CD4-positive, CD25-positive, alpha-beta regulatory T cell (primary cell): ENCODE measurements at regions not wholly inside any gene's neighbourhood (a gene's known extent, or its start where the extent isn't known, plus 50 kb on each side); places are given as distances from the start of the nearest gene placed in this dataset.

Experiments used
- ATAC-seq, 2 donors: fragments of 150-1000 bp; cut with Tn5 transposase; one replicate each; pipeline ENCODE4 v1.10.0; 2021; ENCODE audit warnings: low read depth in 2 of 2, moderate number of reproducible peaks in 2 of 2, moderate library complexity in 1 of 2
- DNase-seq, 3 donors: peaks; one replicate each; pipeline versions ENCODE4 v3.0.0 to v3.0.0-alpha.2; 2012 to 2022; ENCODE audit warnings: mixed read lengths in 1 of 3
- H3K27ac ChIP-seq: one replicate; pipeline ENCODE4 v1.7.0; 2013; ENCODE audit warnings: mild to moderate bottlenecking, low read length; ENCODE audit not compliant: insufficient read depth, poor library complexity, severe bottlenecking
- H3K27me3 ChIP-seq: one replicate; pipeline ENCODE4 v1.7.0; 2013; ENCODE audit warnings: low read length; ENCODE audit not compliant: control insufficient read depth, insufficient read depth
- H3K36me3 ChIP-seq: one replicate; pipeline ENCODE4 v1.7.0; 2013; ENCODE audit warnings: mild to moderate bottlenecking, low read length, moderate library complexity; ENCODE audit not compliant: control insufficient read depth, insufficient read depth
- H3K4me1 ChIP-seq: 2 replicates; pipeline ENCODE4 v1.7.0; 2013; ENCODE audit warnings: mild to moderate bottlenecking, low read length; ENCODE audit not compliant: insufficient read depth, control insufficient read depth, poor library complexity, severe bottlenecking
- H3K4me3 ChIP-seq: one replicate; pipeline ENCODE4 v1.7.0; 2013; ENCODE audit warnings: low read depth, mild to moderate bottlenecking, low read length, moderate library complexity
- H3K9me3 ChIP-seq, 2 experiments: 1 replicate in 1 of 2; 2 replicates in 1 of 2; pipeline ENCODE4 v1.7.0; 2013; ENCODE audit warnings: low read length in 2 of 2, mild to moderate bottlenecking in 1 of 2, moderate library complexity in 1 of 2; ENCODE audit not compliant: control insufficient read depth in 2 of 2
- H3K27ac Mint-ChIP-seq, 3 donors: one replicate each; pipeline ENCODE4 v1.8.0; 2020 to 2022; ENCODE audit warnings: mild to moderate bottlenecking in 3 of 3, mixed read lengths in 3 of 3, moderate library complexity in 2 of 3
- H3K27me3 Mint-ChIP-seq: one replicate; pipeline ENCODE4 v1.8.0; 2022; ENCODE audit warnings: mild to moderate bottlenecking, mixed read lengths
- H3K36me3 Mint-ChIP-seq: one replicate; pipeline ENCODE4 v1.8.0; 2020; ENCODE audit warnings: mixed read lengths
- H3K4me1 Mint-ChIP-seq, 4 donors: one replicate each; pipeline ENCODE4 v1.8.0; 2020 to 2022; ENCODE audit warnings: mixed read lengths in 4 of 4, mild to moderate bottlenecking in 1 of 4
- H3K4me3 Mint-ChIP-seq, 4 donors: one replicate each; pipeline ENCODE4 v1.8.0; 2020 to 2022; ENCODE audit warnings: mild to moderate bottlenecking in 4 of 4, mixed read lengths in 4 of 4, moderate library complexity in 3 of 4
- H3K9me3 Mint-ChIP-seq, 7 donors: one replicate each; pipeline ENCODE4 v1.8.0; 2020 to 2022; ENCODE audit warnings: mixed read lengths in 7 of 7, mild to moderate bottlenecking in 3 of 7, moderate library complexity in 2 of 7

DNA sequence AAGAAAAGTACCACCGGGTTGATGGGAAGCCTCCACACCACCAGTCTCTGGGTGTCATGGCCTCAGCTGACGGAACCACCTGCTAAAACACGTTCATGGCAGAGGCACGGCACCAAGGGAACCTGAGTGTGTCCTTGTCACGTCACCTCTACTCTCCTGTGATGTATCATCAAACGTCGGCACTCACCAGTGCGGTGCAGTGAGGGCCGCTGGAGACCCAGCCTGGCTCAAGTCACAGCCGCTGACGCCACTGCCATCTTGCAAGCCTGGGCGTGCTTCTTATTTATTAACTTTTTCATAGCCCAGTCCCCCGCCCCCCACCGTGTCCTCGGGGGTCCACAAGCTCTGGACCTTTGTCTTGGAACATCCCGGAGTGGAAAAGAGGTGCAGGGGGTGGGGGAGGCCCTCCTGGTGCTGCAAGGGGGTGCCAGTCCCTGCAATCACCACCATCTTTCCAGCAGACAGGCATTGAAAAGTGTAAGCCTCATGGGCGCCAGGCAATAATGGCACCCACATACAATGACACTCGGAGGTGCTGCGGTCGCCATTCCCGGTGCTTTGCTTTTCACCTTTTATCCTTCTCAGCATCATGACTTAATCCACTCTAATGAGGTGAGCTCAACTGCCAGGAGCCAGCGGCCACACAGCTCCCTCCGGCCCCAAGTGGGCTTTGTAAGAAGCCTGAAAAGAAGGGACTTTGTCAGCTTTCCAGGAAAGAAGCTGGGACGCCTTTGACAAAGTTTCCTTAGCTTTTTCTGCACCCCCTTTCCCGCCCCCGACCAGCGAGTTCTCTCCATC lies 202.3 kb upstream of the IRX1 start:
- no peak overlapping the region for H3K27ac Mint-ChIP-seq
- ATAC-seq (no peak), DNase-seq (no peak)
- H3K4me1 Mint-ChIP-seq = no peaks in the 10 kb centered on the region
- Histone ChIP-seq H3K4me1 (no peaks in the 10 kb centered on the region), H3K27ac (no peak overlapping the region), H3K9me3 (peaks cover 2 to 9% of the 10 kb centered on the region in 2 experiments), H3K36me3 (no peaks in the 10 kb centered on the region), H3K27me3 (no peaks in the 10 kb centered on the region), H3K4me3 (no peak overlapping the region)
- H3K27me3 Mint-ChIP-seq = no peaks in the 10 kb centered on the region
- H3K9me3 Mint-ChIP-seq = peaks cover 0 to 15% (median 0%) of the 10 kb centered on the region in 7 donors
- H3K4me3 Mint-ChIP-seq = no peak overlapping the region
- H3K36me3 Mint-ChIP-seq = no peaks in the 10 kb centered on the region

DNA sequence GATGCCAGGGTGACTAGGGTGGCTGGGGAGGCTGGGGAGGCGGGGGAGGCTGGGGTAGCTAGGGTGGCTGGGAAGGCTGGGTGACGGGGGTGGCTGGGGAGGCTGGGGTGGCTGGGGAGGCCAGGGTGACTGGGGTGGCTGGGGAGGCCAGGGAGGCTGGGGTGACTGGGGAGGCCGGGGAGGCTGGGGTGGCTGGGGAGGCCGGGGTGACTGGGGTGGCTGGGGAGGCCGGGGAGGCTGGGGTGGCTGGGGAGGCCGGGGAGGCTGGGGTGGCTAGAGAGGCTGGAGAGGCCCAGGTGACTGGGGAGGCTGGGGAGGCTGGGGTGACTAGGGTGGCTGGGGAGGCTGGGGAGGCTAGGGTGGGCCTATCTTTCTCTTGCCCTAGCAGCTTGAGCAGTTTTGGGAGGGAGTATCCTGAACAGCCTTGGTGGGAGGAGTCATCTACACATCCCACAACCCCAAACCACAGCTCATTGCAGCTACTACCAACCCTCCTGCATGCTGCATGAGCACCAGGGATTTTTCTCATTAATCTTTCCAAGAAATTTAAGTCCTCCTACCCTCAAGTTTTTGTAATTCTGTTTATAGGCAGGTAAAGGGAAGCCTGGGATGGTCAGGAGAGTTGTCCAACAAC lies 203.2 kb upstream of the IRX1 start:
- DNase-seq (no peak), ATAC-seq (no peak)
- Mint-ChIP-seq H3K27ac (no peak overlapping the region), H3K9me3 (peaks cover 0 to 15% (median 0%) of the 10 kb centered on the region in 7 donors), H3K4me1 (no peaks in the 10 kb centered on the region), H3K36me3 (no peaks in the 10 kb centered on the region), H3K4me3 (no peak overlapping the region), H3K27me3 (no peaks in the 10 kb centered on the region)
- Histone ChIP-seq H3K27ac (no peak overlapping the region), H3K27me3 (no peaks in the 10 kb centered on the region), H3K36me3 (no peaks in the 10 kb centered on the region), H3K9me3 (peaks cover 2 to 9% of the 10 kb centered on the region in 2 experiments), H3K4me1 (no peaks in the 10 kb centered on the region), H3K4me3 (no peak overlapping the region)

DNA sequence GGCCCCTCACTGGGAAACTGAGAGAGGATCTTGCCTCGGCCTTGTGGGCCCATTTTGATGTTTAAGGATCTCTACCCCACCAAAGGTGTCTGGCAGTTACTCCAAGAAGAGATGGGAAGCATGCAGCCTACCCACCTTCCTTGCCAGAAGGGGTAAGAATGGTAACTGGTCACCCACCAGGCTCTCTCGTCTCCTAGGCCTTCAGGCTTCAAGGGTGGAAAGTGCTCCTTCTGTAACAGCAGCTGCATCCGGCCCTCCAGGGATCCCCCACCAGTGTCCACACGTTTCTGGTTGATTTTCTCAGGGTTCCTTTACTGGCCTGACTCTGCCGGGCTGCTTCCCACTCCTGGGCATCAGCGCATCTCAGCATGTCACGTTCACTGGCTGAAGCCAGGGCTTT lies 204.4 kb upstream of the IRX1 start:
- H3K4me3 ChIP-seq = no peak overlapping the region
- no peak overlapping the region for H3K27ac Mint-ChIP-seq
- no peaks in the 10 kb centered on the region for H3K4me1 ChIP-seq
- H3K4me1 Mint-ChIP-seq = no peaks in the 10 kb centered on the region
- H3K27ac ChIP-seq = no peak overlapping the region
- DNase-seq (no peak), ATAC-seq (no peak)
- H3K9me3 Mint-ChIP-seq = peaks cover 0 to 15% (median 0%) of the 10 kb centered on the region in 7 donors
- H3K27me3 ChIP-seq = no peaks in the 10 kb centered on the region
- H3K36me3 Mint-ChIP-seq = no peaks in the 10 kb centered on the region
- no peaks in the 10 kb centered on the region for H3K27me3 Mint-ChIP-seq
- H3K4me3 Mint-ChIP-seq = no peak overlapping the region
- H3K9me3 ChIP-seq = peaks cover 2 to 9% of the 10 kb centered on the region in 2 experiments
- no peaks in the 10 kb centered on the region for H3K36me3 ChIP-seq

DNA sequence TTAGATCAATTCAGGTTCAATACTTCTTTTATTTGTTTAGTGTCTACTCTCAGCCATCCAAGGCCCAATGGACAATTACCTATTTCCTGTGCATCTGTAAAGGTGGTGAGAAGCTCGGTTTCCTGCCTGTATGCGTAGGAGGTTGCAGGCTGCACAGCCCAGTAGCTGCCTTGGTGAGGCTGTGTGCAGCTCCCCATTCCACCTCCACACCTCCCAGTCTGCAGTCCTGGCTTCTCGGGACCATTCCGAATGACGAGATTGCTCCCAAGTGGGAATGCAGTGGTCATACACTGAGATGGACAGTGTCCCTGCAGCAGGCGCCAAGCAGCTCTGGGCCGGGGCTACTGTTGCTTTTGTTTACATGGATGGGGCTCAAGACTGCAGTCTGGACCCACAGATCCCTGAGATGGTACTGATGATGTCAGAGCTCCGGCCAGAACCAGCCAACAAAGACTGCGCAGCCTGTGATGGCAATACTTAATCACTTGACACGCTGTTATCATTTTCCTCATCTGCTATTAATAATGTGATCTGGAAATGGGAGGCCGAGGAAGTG lies 206.1 kb upstream of the IRX1 start:
- Histone ChIP-seq H3K27ac (no peak overlapping the region), H3K4me3 (no peak overlapping the region), H3K27me3 (no peaks in the 10 kb centered on the region), H3K4me1 (no peaks in the 10 kb centered on the region), H3K36me3 (no peaks in the 10 kb centered on the region), H3K9me3 (peaks cover 2 to 9% of the 10 kb centered on the region in 2 experiments)
- Mint-ChIP-seq H3K36me3 (no peaks in the 10 kb centered on the region), H3K4me1 (no peaks in the 10 kb centered on the region), H3K4me3 (no peak overlapping the region), H3K27me3 (no peaks in the 10 kb centered on the region), H3K27ac (no peak overlapping the region), H3K9me3 (peaks cover 0 to 18% (median 0%) of the 10 kb centered on the region in 7 donors)
- DNase-seq = no peak
- no peak for ATAC-seq

DNA sequence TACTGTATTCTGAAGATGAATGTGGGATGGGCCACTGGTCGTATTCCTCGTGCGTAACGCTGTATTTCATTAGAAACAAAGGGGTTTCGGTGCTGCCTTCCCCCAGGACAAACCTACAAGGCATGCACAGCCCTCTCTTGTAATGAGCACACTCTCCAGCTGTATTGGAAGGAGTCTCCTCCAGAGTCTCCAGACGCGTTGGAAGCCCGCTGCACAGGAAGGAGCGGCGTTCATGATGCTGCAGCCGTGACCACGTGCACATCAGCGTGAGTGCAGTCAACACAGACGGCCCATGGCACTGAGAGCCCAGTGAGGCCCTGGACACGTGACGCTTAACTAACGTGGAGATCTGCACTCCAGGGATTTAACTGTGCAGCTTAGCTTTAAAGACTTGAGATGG lies 209.0 kb upstream of the IRX1 start:
- no peaks in the 10 kb centered on the region for H3K4me1 ChIP-seq
- H3K36me3 Mint-ChIP-seq = no peaks in the 10 kb centered on the region
- no peak overlapping the region for H3K27ac Mint-ChIP-seq
- ATAC-seq (no peak), DNase-seq (no peak)
- H3K9me3 Mint-ChIP-seq = peaks cover 0 to 13% (median 5%) of the 10 kb centered on the region in 7 donors
- no peak overlapping the region for H3K4me3 ChIP-seq
- H3K36me3 ChIP-seq = no peaks in the 10 kb centered on the region
- peaks cover 0 to 9% of the 10 kb centered on the region in 2 experiments for H3K9me3 ChIP-seq
- no peaks in the 10 kb centered on the region for H3K27me3 ChIP-seq
- no peak overlapping the region for H3K4me3 Mint-ChIP-seq
- no peaks in the 10 kb centered on the region for H3K27me3 Mint-ChIP-seq
- H3K4me1 Mint-ChIP-seq = no peaks in the 10 kb centered on the region
- no peak overlapping the region for H3K27ac ChIP-seq

- H3K9me3 Mint-ChIP-seq = peaks cover 0 to 12% (median 5%) of the 10 kb centered on the region in 7 donors
- Histone ChIP-seq H3K9me3 (peaks cover 0 to 4% of the 10 kb centered on the region in 2 experiments), H3K4me1 (no peaks in the 10 kb centered on the region), H3K27me3 (no peaks in the 10 kb centered on the region), H3K27ac (no peak overlapping the region), H3K36me3 (no peaks in the 10 kb centered on the region), H3K4me3 (no peak overlapping the region)
- no peak for ATAC-seq
- no peaks in the 10 kb centered on the region for H3K36me3 Mint-ChIP-seq
- peak overlapping the region in 1 of 3 donors; percentile 67 for H3K27ac Mint-ChIP-seq
- no peaks in the 10 kb centered on the region for H3K4me1 Mint-ChIP-seq
- H3K27me3 Mint-ChIP-seq = no peaks in the 10 kb centered on the region
- DNase-seq = no peak
- no peak overlapping the region for H3K4me3 Mint-ChIP-seq
Measured at GRCh38 chr5:3385991-3386519, 209.6 kb upstream of the IRX1 start.

DNA sequence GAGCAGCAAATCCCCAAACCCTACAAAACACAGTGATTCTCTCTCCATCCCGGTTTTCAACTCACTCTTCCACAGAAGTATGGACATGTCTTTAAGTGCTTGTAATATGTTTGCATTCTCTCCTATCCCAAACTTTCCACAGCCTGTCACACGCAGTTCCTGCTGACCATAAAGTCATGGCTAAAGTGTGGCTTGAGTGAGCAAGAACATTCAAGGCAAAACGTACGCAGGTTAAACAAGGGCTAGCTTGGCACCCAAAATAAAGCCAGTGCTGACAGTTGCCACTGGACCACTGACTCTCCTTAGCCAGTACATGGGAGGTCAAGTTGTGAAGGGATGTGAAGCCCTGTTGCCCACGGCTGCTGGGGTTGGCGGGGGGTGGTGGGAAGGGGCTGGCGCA lies 211.1 kb upstream of the IRX1 start:
- Mint-ChIP-seq H3K4me3 (no peak overlapping the region), H3K9me3 (peaks cover 0 to 13% (median 5%) of the 10 kb centered on the region in 7 donors), H3K27ac (no peak overlapping the region), H3K36me3 (no peaks in the 10 kb centered on the region), H3K27me3 (no peaks in the 10 kb centered on the region), H3K4me1 (no peaks in the 10 kb centered on the region)
- H3K36me3 ChIP-seq = no peaks in the 10 kb centered on the region
- DNase-seq = no peak
- no peaks in the 10 kb centered on the region for H3K27me3 ChIP-seq
- peaks cover 0 to 3% of the 10 kb centered on the region in 2 experiments for H3K9me3 ChIP-seq
- ATAC-seq = no peak
- H3K27ac ChIP-seq = no peak overlapping the region
- H3K4me3 ChIP-seq = no peak overlapping the region
- H3K4me1 ChIP-seq = no peaks in the 10 kb centered on the region
